ENCODE measurements at regions not wholly inside any gene's neighbourhood (a gene's known extent, or its start where the extent isn't known, plus 50 kb on each side); places are given as distances from the start of the nearest gene placed in this dataset.

DNA sequence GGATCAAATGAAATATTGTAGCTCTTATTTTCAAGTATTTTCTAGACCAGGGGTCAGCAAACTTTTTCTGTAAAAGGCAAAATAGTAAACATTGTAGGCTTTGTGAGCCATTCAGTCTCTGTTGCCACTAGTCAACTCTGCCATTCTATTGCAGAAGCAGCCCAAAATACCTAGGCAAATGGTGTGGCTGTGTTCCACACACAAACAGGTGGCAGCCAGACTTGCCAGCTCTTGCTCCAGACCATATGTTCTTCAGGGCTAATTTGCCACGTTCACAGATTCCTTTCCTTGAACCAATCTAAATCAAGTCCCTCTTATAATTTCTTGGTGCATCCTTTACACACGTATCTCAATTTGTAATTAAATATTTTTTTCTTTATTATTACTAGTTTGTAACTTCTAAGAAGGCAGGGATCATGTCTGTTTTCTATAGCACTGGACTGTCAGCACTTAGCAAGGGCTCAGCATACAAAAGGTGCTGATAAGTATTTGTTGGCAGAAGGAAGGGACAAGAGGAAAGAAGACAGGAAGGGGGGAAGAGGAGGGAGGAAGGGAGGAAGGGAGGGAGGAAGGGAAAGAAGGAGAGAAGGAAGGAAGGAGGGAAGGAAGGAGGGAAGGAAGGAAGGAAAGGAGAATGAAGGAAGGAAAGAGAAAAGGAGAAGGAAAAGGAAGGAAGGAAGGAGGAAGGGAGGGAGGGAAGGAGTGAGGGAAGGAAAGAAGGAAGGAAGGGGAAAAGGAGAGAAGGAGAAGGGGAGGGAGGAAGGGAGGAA lies 106.5 kb upstream of the EDEM3 start:
- no peaks in the 10 kb centered on the region for H3K9me3 ChIP-seq
- no peaks in the 10 kb centered on the region for H3K27me3 ChIP-seq
- no peak for DNase-seq
- 55 to 71% methylated on average over 2 of the region's 2 CpGs for WGBS, 2 donors
- H3K4me1 ChIP-seq: peaks cover 0 to 20% (median 3%) of the 10 kb centered on the region in 4 donors
- no peak overlapping the region for H3K27ac ChIP-seq
- TF ChIP-seq POLR2A (IDR thresholded peaks at IDR 0.05) (no peak), EP300 (IDR thresholded peaks at IDR 0.05) (no peak)
- TF ChIP-seq, protein P1, sequence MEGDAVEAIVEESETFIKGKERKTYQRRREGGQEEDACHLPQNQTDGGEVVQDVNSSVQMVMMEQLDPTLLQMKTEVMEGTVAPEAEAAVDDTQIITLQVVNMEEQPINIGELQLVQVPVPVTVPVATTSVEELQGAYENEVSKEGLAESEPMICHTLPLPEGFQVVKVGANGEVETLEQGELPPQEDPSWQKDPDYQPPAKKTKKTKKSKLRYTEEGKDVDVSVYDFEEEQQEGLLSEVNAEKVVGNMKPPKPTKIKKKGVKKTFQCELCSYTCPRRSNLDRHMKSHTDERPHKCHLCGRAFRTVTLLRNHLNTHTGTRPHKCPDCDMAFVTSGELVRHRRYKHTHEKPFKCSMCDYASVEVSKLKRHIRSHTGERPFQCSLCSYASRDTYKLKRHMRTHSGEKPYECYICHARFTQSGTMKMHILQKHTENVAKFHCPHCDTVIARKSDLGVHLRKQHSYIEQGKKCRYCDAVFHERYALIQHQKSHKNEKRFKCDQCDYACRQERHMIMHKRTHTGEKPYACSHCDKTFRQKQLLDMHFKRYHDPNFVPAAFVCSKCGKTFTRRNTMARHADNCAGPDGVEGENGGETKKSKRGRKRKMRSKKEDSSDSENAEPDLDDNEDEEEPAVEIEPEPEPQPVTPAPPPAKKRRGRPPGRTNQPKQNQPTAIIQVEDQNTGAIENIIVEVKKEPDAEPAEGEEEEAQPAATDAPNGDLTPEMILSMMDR (IDR thresholded peaks at IDR 0.05): no peak
- H3K36me3 ChIP-seq: peaks cover 0 to 5% (median 0%) of the 10 kb centered on the region in 4 donors
- no peak overlapping the region for H3K4me3 ChIP-seq
- intact Hi-C loops (cut with DNase I): no loop called here

GRCh38 chr1:184860535-184860934 lies 105.9 kb upstream of the EDEM3 start:
- Histone ChIP-seq H3K36me3 (peaks cover 0 to 5% (median 0%) of the 10 kb centered on the region in 4 donors), H3K4me3 (no peak overlapping the region), H3K4me1 (peaks cover 0 to 13% (median 4%) of the 10 kb centered on the region in 4 donors), H3K9me3 (no peaks in the 10 kb centered on the region), H3K27me3 (no peaks in the 10 kb centered on the region), H3K27ac (no peak overlapping the region)
- intact Hi-C loops (cut with DNase I): no loop called here
- DNase-seq: no peak
- TF ChIP-seq, protein P1 (IDR thresholded peaks at IDR 0.05): no peak
- TF ChIP-seq POLR2A (IDR thresholded peaks at IDR 0.05) (no peak), EP300 (IDR thresholded peaks at IDR 0.05) (no peak), POLR2AphosphoS5 (IDR thresholded peaks at IDR 0.05) (no peak)

- peaks cover 0 to 12% (median 8%) of the 10 kb centered on the region in 4 donors for H3K4me1 ChIP-seq
- H3K4me3 ChIP-seq: no peak overlapping the region
- no peak overlapping the region for H3K27ac ChIP-seq
- TF ChIP-seq POLR2A (IDR thresholded peaks at IDR 0.05) (no peak), POLR2AphosphoS5 (IDR thresholded peaks at IDR 0.05) (no peak), EP300 (IDR thresholded peaks at IDR 0.05) (no peak)
- TF ChIP-seq, protein P1 (IDR thresholded peaks at IDR 0.05): no peak
- H3K9me3 ChIP-seq: no peaks in the 10 kb centered on the region
- intact Hi-C loops (cut with DNase I): no loop called here
- 90 to 95% methylated on average over 5 of the region's 5 CpGs for WGBS, 2 donors
- no peak for DNase-seq
- H3K36me3 ChIP-seq: peaks cover 0 to 5% (median 0%) of the 10 kb centered on the region in 4 donors
- H3K27me3 ChIP-seq: no peaks in the 10 kb centered on the region
Measured at GRCh38 chr1:184859381-184860105, 104.9 kb upstream of the EDEM3 start.

GRCh38 chr1:184858288-184858687 lies 103.6 kb upstream of the EDEM3 start:
- WGBS, 2 donors: 76 to 77% methylated on average over 3 of the region's 3 CpGs
- Histone ChIP-seq H3K27me3 (no peaks in the 10 kb centered on the region), H3K9me3 (no peaks in the 10 kb centered on the region), H3K27ac (no peak overlapping the region), H3K4me1 (peaks cover 0 to 19% (median 10%) of the 10 kb centered on the region in 4 donors), H3K4me3 (no peak overlapping the region), H3K36me3 (peaks cover 0 to 5% (median 0%) of the 10 kb centered on the region in 4 donors)
- no peak for TF ChIP-seq POLR2A (IDR thresholded peaks at IDR 0.05)
- no peak for TF ChIP-seq EP300 (IDR thresholded peaks at IDR 0.05)
- TF ChIP-seq, protein P1 (IDR thresholded peaks at IDR 0.05): no peak
- no peak for TF ChIP-seq POLR2AphosphoS5 (IDR thresholded peaks at IDR 0.05)
- DNase-seq: no peak
- intact Hi-C loops (cut with DNase I): no loop called here

Data from sigmoid colon (tissue), 6 donors.